ENCODE measurements at regions not wholly inside any gene's neighbourhood (a gene's known extent, or its start where the extent isn't known, plus 50 kb on each side); places are given as distances from the start of the nearest gene placed in this dataset.
"Not testable (repeated sequence)": the region's sequence is repeated elsewhere in the genome, so short reads cannot be mapped to it uniquely, and the experiment has no call there.

DNA sequence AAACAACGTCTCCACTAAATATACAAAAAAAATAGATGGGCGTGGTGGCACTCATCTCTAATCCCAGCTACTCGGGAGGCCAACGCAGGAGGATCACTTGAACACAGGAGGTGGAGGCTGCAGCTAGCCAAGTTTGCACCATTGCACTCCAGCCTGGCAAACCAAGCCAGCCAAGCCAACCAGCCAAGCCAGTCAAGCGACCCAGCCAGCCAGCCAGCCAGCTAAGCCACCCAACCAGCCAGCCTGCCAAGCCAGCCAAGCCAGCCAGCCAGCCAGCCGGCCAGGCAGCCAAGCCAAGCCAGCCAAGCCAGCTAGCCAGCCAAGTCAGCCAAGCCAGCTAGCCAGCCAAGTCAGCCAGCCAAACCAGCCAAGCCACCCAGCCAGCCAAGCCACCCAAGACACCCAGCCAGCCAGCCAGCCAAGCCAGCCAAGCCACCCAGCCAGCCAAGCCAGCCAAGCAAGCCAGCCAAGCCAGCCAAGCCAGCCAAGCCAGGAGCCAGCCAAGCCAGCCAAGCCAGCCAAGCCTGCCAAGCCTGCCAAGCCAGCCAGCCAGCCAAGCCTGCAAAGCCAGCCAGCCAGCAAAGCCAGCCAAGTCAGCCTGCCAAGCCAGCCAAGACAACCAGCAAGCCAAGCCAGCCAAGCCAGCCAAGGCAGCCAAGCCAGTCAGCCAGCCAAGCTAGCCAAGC, 342.2 kb upstream of the PLGLB2 start:
- TF ChIP-seq, protein P1, sequence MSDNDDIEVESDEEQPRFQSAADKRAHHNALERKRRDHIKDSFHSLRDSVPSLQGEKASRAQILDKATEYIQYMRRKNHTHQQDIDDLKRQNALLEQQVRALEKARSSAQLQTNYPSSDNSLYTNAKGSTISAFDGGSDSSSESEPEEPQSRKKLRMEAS (IDR thresholded peaks at IDR 0.05): not testable (repeated sequence)
- TF ChIP-seq, protein P2, sequence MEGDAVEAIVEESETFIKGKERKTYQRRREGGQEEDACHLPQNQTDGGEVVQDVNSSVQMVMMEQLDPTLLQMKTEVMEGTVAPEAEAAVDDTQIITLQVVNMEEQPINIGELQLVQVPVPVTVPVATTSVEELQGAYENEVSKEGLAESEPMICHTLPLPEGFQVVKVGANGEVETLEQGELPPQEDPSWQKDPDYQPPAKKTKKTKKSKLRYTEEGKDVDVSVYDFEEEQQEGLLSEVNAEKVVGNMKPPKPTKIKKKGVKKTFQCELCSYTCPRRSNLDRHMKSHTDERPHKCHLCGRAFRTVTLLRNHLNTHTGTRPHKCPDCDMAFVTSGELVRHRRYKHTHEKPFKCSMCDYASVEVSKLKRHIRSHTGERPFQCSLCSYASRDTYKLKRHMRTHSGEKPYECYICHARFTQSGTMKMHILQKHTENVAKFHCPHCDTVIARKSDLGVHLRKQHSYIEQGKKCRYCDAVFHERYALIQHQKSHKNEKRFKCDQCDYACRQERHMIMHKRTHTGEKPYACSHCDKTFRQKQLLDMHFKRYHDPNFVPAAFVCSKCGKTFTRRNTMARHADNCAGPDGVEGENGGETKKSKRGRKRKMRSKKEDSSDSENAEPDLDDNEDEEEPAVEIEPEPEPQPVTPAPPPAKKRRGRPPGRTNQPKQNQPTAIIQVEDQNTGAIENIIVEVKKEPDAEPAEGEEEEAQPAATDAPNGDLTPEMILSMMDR (IDR thresholded peaks at IDR 0.05; ENCODE audit: low read depth, low read length, missing input control): not testable (repeated sequence)
- TF ChIP-seq, protein P3, sequence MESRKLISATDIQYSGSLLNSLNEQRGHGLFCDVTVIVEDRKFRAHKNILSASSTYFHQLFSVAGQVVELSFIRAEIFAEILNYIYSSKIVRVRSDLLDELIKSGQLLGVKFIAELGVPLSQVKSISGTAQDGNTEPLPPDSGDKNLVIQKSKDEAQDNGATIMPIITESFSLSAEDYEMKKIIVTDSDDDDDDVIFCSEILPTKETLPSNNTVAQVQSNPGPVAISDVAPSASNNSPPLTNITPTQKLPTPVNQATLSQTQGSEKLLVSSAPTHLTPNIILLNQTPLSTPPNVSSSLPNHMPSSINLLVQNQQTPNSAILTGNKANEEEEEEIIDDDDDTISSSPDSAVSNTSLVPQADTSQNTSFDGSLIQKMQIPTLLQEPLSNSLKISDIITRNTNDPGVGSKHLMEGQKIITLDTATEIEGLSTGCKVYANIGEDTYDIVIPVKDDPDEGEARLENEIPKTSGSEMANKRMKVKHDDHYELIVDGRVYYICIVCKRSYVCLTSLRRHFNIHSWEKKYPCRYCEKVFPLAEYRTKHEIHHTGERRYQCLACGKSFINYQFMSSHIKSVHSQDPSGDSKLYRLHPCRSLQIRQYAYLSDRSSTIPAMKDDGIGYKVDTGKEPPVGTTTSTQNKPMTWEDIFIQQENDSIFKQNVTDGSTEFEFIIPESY (IDR thresholded peaks at IDR 0.05): not testable (repeated sequence)
- not testable (repeated sequence) for TF ChIP-seq YY1 (IDR thresholded peaks at IDR 0.05); EGR1 (IDR thresholded peaks at IDR 0.05; ENCODE audit: low read depth in 2 of 2); JUND (IDR thresholded peaks at IDR 0.05)
- TF ChIP-seq, protein P4, sequence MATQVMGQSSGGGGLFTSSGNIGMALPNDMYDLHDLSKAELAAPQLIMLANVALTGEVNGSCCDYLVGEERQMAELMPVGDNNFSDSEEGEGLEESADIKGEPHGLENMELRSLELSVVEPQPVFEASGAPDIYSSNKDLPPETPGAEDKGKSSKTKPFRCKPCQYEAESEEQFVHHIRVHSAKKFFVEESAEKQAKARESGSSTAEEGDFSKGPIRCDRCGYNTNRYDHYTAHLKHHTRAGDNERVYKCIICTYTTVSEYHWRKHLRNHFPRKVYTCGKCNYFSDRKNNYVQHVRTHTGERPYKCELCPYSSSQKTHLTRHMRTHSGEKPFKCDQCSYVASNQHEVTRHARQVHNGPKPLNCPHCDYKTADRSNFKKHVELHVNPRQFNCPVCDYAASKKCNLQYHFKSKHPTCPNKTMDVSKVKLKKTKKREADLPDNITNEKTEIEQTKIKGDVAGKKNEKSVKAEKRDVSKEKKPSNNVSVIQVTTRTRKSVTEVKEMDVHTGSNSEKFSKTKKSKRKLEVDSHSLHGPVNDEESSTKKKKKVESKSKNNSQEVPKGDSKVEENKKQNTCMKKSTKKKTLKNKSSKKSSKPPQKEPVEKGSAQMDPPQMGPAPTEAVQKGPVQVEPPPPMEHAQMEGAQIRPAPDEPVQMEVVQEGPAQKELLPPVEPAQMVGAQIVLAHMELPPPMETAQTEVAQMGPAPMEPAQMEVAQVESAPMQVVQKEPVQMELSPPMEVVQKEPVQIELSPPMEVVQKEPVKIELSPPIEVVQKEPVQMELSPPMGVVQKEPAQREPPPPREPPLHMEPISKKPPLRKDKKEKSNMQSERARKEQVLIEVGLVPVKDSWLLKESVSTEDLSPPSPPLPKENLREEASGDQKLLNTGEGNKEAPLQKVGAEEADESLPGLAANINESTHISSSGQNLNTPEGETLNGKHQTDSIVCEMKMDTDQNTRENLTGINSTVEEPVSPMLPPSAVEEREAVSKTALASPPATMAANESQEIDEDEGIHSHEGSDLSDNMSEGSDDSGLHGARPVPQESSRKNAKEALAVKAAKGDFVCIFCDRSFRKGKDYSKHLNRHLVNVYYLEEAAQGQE (IDR thresholded peaks at IDR 0.05): not testable (repeated sequence)
- TF ChIP-seq, protein P5, sequence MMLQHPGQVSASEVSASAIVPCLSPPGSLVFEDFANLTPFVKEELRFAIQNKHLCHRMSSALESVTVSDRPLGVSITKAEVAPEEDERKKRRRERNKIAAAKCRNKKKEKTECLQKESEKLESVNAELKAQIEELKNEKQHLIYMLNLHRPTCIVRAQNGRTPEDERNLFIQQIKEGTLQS (IDR thresholded peaks at IDR 0.05): not testable (repeated sequence)
